K562 (cell line): ENCODE measurements at regions not wholly inside any gene's neighbourhood (a gene's known extent, or its start where the extent isn't known, plus 50 kb on each side); places are given as distances from the start of the nearest gene placed in this dataset.
"Not testable (repeated sequence)": the region's sequence is repeated elsewhere in the genome, so short reads cannot be mapped to it uniquely, and the experiment has no call there.

Experiments
- ATAC-seq: fragments of 200-7000 bp; cut with Tn5 transposase; 3 replicates; pipeline ENCODE4 v1.9.1; 2020; ENCODE audit warnings: moderate library complexity
- BruUV-seq: library from RNA; stranded (reverse); fragments of 400-500 nt; replicated peaks from 2 replicates; lab custom pipeline; 2021; lab: Mats Ljungman, UMichigan
- CTCF ChIA-PET: fragments of 300-600 bp; formaldehyde crosslinking; extraction: SDS; loops from one replicate; lab custom pipeline; 2021; ENCODE audit warnings: low intra/inter-chr PET ratio; lab: Yijun Ruan, JAX
- POLR2A ChIA-PET: fragments of 300-600, 350-650 bp; sonication (Branson Sonifier 250); formaldehyde crosslinking; extraction: SDS; loops from one replicate; lab custom pipeline; 2021; ENCODE audit warnings: antibody characterized with exemption, inconsistent platforms; lab: Yijun Ruan, JAX
- DNase-seq, 4 experiments: peaks; one replicate each; pipeline versions ENCODE4 v3.0.0 to v3.0.0-alpha.2; 2011 to 2018; ENCODE audit warnings: low spot score in 3 of 4, mixed read lengths in 3 of 4; ENCODE audit errors: extremely low read depth in 1 of 4
- FAIRE-seq: peaks from 2 replicates; lab custom pipeline; 2011; peaks lifted over from hg19 to GRCh38; lab: Jason Lieb, UNC
- H2AFZ ChIP-seq: 2 replicates; pipeline ENCODE4 v1.6.0; 2011; ENCODE audit warnings: low read depth, low read length, control low read depth, inconsistent platforms
- H3K27ac ChIP-seq: fragments of 200-600 bp; 3 replicates; pipeline ENCODE4 v1.8.0; 2011; ENCODE audit warnings: low read depth, mild to moderate bottlenecking, control low read depth, inconsistent platforms, low read length, moderate library complexity, mixed read lengths; ENCODE audit errors: extremely low read depth
- H3K27me3 ChIP-seq, 2 experiments: fragments of 300-600 bp in 1 of 2; 2 replicates in 1 of 2; 3 replicates in 1 of 2; pipeline versions ENCODE4 v1.6.0 to v1.8.0; 2011; ENCODE audit warnings: inconsistent platforms in 2 of 2, low read length in 2 of 2, mild to moderate bottlenecking in 1 of 2, mixed read lengths in 1 of 2, moderate library complexity in 1 of 2; ENCODE audit not compliant: control insufficient read depth in 2 of 2, insufficient read depth in 2 of 2
- H3K36me3 ChIP-seq: fragments of 300-600 bp; 3 replicates; pipeline ENCODE4 v1.8.0; 2011; ENCODE audit warnings: mild to moderate bottlenecking, low read length, inconsistent platforms; ENCODE audit not compliant: control insufficient read depth, insufficient read depth
- H3K4me1 ChIP-seq, 2 experiments: fragments of 200-600 bp in 1 of 2; replicated peaks in 1 of 2; 2 replicates in 1 of 2; 3 replicates in 1 of 2; pipeline versions ENCODE4 v1.5.1 to v1.8.0; 2011; ENCODE audit warnings: inconsistent platforms in 2 of 2, low read length in 2 of 2, mild to moderate bottlenecking in 1 of 2, mixed read lengths in 1 of 2, moderate library complexity in 1 of 2; ENCODE audit not compliant: control insufficient read depth in 2 of 2, insufficient read depth in 2 of 2
- H3K4me2 ChIP-seq: 2 replicates; pipeline ENCODE4 v1.6.1; 2011; ENCODE audit warnings: low read length, control low read depth, inconsistent platforms, mixed read lengths; ENCODE audit not compliant: insufficient read depth
- H3K4me3 ChIP-seq: fragments of 200-600 bp; sonication (generic), shearing (Covaris generic); 2 replicates; pipeline ENCODE4 v1.5.1; 2016; ENCODE audit warnings: control low read depth, inconsistent platforms
- H3K79me2 ChIP-seq: fragments of 200-600 bp; 3 replicates; pipeline ENCODE4 v1.8.0; 2011; ENCODE audit warnings: low read length, inconsistent platforms; ENCODE audit not compliant: control insufficient read depth, insufficient read depth
- H3K9ac ChIP-seq, 2 experiments: 2 replicates each; pipeline versions ENCODE4 v1.6.0 to v1.6.1; 2011; ENCODE audit warnings: low read depth in 2 of 2, low read length in 2 of 2, control low read depth in 1 of 2, inconsistent platforms in 1 of 2, mild to moderate bottlenecking in 1 of 2, mixed read lengths in 1 of 2; ENCODE audit not compliant: insufficient read depth in 1 of 2
- H3K9me1 ChIP-seq: one replicate; pipeline ENCODE4 v1.6.0; 2011; ENCODE audit warnings: inconsistent platforms, mild to moderate bottlenecking, low read length, moderate library complexity; ENCODE audit not compliant: control insufficient read depth, insufficient read depth
- H3K9me3 ChIP-seq: replicated peaks from 2 replicates; pipeline ENCODE4 v1.5.1; 2011; ENCODE audit warnings: low read depth, low read length, inconsistent platforms; ENCODE audit not compliant: control insufficient read depth, insufficient read depth
- H4K20me1 ChIP-seq: replicated peaks from 2 replicates; pipeline ENCODE4 v1.6.1; 2011; ENCODE audit warnings: low read length, inconsistent platforms, mixed read lengths; ENCODE audit not compliant: control insufficient read depth, insufficient read depth
- CBFA2T3 ChIP-seq: fragments of 450-650 bp; IDR thresholded peaks from 2 replicates; pipeline ENCODE4 v1.6.1; 2017
- HMGXB4 ChIP-seq: sonication (generic); formaldehyde crosslinking; IDR thresholded peaks from 2 replicates; pipeline ENCODE4 v1.8.1; 2023; ENCODE audit warnings: mild to moderate bottlenecking, missing genetic modification reagents
- RBBP5 ChIP-seq: fragments of 200-600 bp; sonication (generic); IDR thresholded peaks from 2 replicates; pipeline ENCODE4 v1.6.1; 2012; ENCODE audit warnings: borderline replicate concordance, mild to moderate bottlenecking, low read length, control low read depth, inconsistent platforms; ENCODE audit not compliant: insufficient read depth, poor library complexity, severe bottlenecking
- RFX1 ChIP-seq: fragments of 450-650 bp; IDR thresholded peaks from 2 replicates; pipeline ENCODE4 v1.6.1; 2016; ENCODE audit warnings: mild to moderate bottlenecking, moderate library complexity
- SOX6 ChIP-seq: fragments of 450-650 bp; IDR thresholded peaks from 2 replicates; pipeline ENCODE4 v1.6.1; 2014; ENCODE audit warnings: mild to moderate bottlenecking
- YY1 ChIP-seq, 3 experiments: IDR thresholded peaks; 2 replicates each; pipeline ENCODE4 v1.6.1; 2011; ENCODE audit warnings: low read length in 2 of 3, mild to moderate bottlenecking in 2 of 3, moderate library complexity in 2 of 3, borderline replicate concordance in 1 of 3, control low read depth in 1 of 3, low read depth in 1 of 3; ENCODE audit not compliant: insufficient read depth in 3 of 3, insufficient replicate concordance in 2 of 3, control insufficient read depth in 1 of 3, insufficient read length in 1 of 3; ENCODE audit errors: extremely low read depth in 1 of 3
- ZNF398 ChIP-seq: fragments of 250-450 bp; sonication (Bioruptor Pico); IDR thresholded peaks from 2 replicates; pipeline ENCODE4 v1.8.0; 2021; ENCODE audit warnings: moderate library complexity, mild to moderate bottlenecking, inconsistent platforms
- ZNF707 ChIP-seq: fragments of 250-450 bp; sonication (Bioruptor Pico); conservative IDR thresholded peaks from 2 replicates; pipeline ENCODE4 v1.8.0; 2022; ENCODE audit warnings: inconsistent platforms, mild to moderate bottlenecking, moderate library complexity
- WGBS: fragments of 100-300 bp; shearing (Covaris generic); methylation state at CpG from one replicate; pipeline ENCODE4 v1.1.6; 2016; ENCODE audit warnings: low coverage, mixed read lengths; ENCODE audit not compliant: insufficient coverage; ENCODE audit errors: missing lambda C conversion rate; 5-methylcytosine and 5-hydroxymethylcytosine counted together
- in situ Hi-C: fragments of 300-500 bp; cut with MboI; formaldehyde crosslinking; loops from 4 replicates; pipeline ENCODE4 v1.15.0; 2018; ENCODE audit warnings: inconsistent platforms, mixed read lengths
- intact Hi-C: fragments of 100-400 bp; cut with micrococcal nuclease; formaldehyde crosslinking; loops from 2 replicates; pipeline ENCODE4 v1.14.2; 2022

GRCh38 chr6:81948861-81949260, 196.4 kb upstream of the TENT5A start (continued):
- TF ChIP-seq YY1 (IDR thresholded peaks at IDR 0.05; ENCODE audit: borderline replicate concordance in 1 of 3, control insufficient read depth in 1 of 3, extremely low read depth in 1 of 3, insufficient read depth in 3 of 3, insufficient read length in 1 of 3, insufficient replicate concordance in 2 of 3, low read depth in 1 of 3, low read length in 2 of 3) (no peak), CBFA2T3 (no peak), RFX1 (no peak), SOX6 (no peak)

GRCh38 chr6:81948196-81948595, 195.7 kb upstream of the TENT5A start:
- BruUV-seq, H4K20me1 ChIP-seq, H2AFZ ChIP-seq, intact Hi-C loops, H3K9me1 ChIP-seq, CTCF ChIA-PET, FAIRE-seq, H3K9ac ChIP-seq, DNase-seq, ATAC-seq, in situ Hi-C loops, POLR2A ChIA-PET, H3K27ac ChIP-seq, H3K4me3 ChIP-seq, H3K4me1 ChIP-seq, H3K27me3 ChIP-seq, H3K79me2 ChIP-seq, H3K9me3 ChIP-seq, H3K36me3 ChIP-seq, H3K4me2 ChIP-seq: not testable (repeated sequence)
- 3% methylated on average over 4 of the region's 4 CpGs for WGBS

- no peak for ATAC-seq
- no peaks in the 10 kb centered on the region for H3K79me2 ChIP-seq
- no peak for FAIRE-seq
- H3K4me1 ChIP-seq, result peaks cover 0 to 2% of the 10 kb centered on the region in 2 experiments; a peak in 2 of 5 replicates
- no peak overlapping the region for H3K4me2 ChIP-seq
- no peak overlapping the region for H2AFZ ChIP-seq
- no peaks in the 10 kb centered on the region for H3K9me1 ChIP-seq
- H3K9ac ChIP-seq, result no peak overlapping the region
- in situ Hi-C loops (no loop called here), intact Hi-C loops (no loop called here)
- POLR2A ChIA-PET, result no interaction called here
- H3K4me3 ChIP-seq, result no peak overlapping the region
- no TSS peak for BruUV-seq
- 8% methylated on average over 2 of the region's 2 CpGs for WGBS
- H3K36me3 ChIP-seq, result no peaks in the 10 kb centered on the region
- no peak for DNase-seq
- no peaks in the 10 kb centered on the region for H3K9me3 ChIP-seq
- CTCF ChIA-PET, result no interaction called here
- no peaks in the 10 kb centered on the region for H4K20me1 ChIP-seq
- H3K27me3 ChIP-seq, result no peaks in the 10 kb centered on the region
- no peak overlapping the region for H3K27ac ChIP-seq
- TF ChIP-seq RBBP5 (no peak), HMGXB4 (no peak), ZNF707 (no peak), ZNF398 (CRISPR knock-in tag) (no peak)
These were observed 192.2 kb upstream of the TENT5A start for GRCh38 chr6:81944661-81945060.
